ENCODE measurements at regions not wholly inside any gene's neighbourhood (a gene's known extent, or its start where the extent isn't known, plus 50 kb on each side); places are given as distances from the start of the nearest gene placed in this dataset.

GRCh38 chr14:61889914-61890351 is 127.7 kb downstream of the SNAPC1 start:
- ChIA-PET POLR2A (no interaction called here), CTCF (no interaction called here)
- H3K36me3 Mint-ChIP-seq (ENCODE audit: insufficient read depth, unreplicated experiment) = no peaks in the 10 kb centered on the region
- H3K9me3 Mint-ChIP-seq (ENCODE audit: unreplicated experiment) = no peaks in the 10 kb centered on the region
- H3K4me1 Mint-ChIP-seq (ENCODE audit: low read depth, unreplicated experiment) = no peaks in the 10 kb centered on the region
- DNase-seq = no peak
- H3K4me1 ChIP-seq = no peaks in the 10 kb centered on the region
- no peaks in the 10 kb centered on the region for H3K36me3 ChIP-seq (ENCODE audit: control insufficient read depth, insufficient read depth, low read length)
- no peak overlapping the region for H3K4me3 Mint-ChIP-seq (ENCODE audit: unreplicated experiment)
- H3K9me3 ChIP-seq = no peaks in the 10 kb centered on the region
- no peak overlapping the region for H3K27ac Mint-ChIP-seq (ENCODE audit: unreplicated experiment)
- BruUV-seq (replicated peaks) = no TSS peak
- H3K4me3 ChIP-seq (ENCODE audit: low read depth, low read length) = no peak overlapping the region
- H3K27me3 ChIP-seq (replicated peaks; ENCODE audit: control insufficient read depth, insufficient read depth, low read length) = no peaks in the 10 kb centered on the region
- peaks cover 12% of the 10 kb centered on the region for H3K27me3 Mint-ChIP-seq (ENCODE audit: insufficient read depth, unreplicated experiment)
- no peak for TF ChIP-seq CTCF (IDR thresholded peaks at IDR 0.05; ENCODE audit: insufficient read depth in 1 of 2, low read depth in 1 of 2, low read length in 1 of 2, severe bottlenecking in 1 of 2, unreplicated experiment in 1 of 2)
- intact Hi-C loops (cut with micrococcal nuclease; ENCODE audit: unreplicated experiment) = no loop called here

GRCh38 chr14:61891170-61891569 is 128.9 kb downstream of the SNAPC1 start:
- DNase-seq = no peak
- H3K27me3 Mint-ChIP-seq (ENCODE audit: insufficient read depth, unreplicated experiment) = peaks cover 12% of the 10 kb centered on the region
- H3K4me1 ChIP-seq = no peaks in the 10 kb centered on the region
- no peaks in the 10 kb centered on the region for H3K36me3 ChIP-seq (ENCODE audit: control insufficient read depth, insufficient read depth, low read length)
- CTCF ChIA-PET = no interaction called here
- H3K9me3 Mint-ChIP-seq (ENCODE audit: unreplicated experiment) = no peaks in the 10 kb centered on the region
- H3K9me3 ChIP-seq = no peaks in the 10 kb centered on the region
- BruUV-seq (replicated peaks) = no TSS peak
- no peaks in the 10 kb centered on the region for H3K36me3 Mint-ChIP-seq (ENCODE audit: insufficient read depth, unreplicated experiment)
- no peak overlapping the region for H3K27ac Mint-ChIP-seq (ENCODE audit: unreplicated experiment)
- H3K27me3 ChIP-seq (replicated peaks; ENCODE audit: control insufficient read depth, insufficient read depth, low read length) = no peaks in the 10 kb centered on the region
- no peak for TF ChIP-seq CTCF (IDR thresholded peaks at IDR 0.05; ENCODE audit: insufficient read depth in 1 of 2, low read depth in 1 of 2, low read length in 1 of 2, severe bottlenecking in 1 of 2, unreplicated experiment in 1 of 2)
- no peaks in the 10 kb centered on the region for H3K4me1 Mint-ChIP-seq (ENCODE audit: low read depth, unreplicated experiment)
- no peak overlapping the region for H3K4me3 ChIP-seq (ENCODE audit: low read depth, low read length)
- POLR2A ChIA-PET = no interaction called here
- H3K4me3 Mint-ChIP-seq (ENCODE audit: unreplicated experiment) = no peak overlapping the region
- intact Hi-C loops (cut with micrococcal nuclease; ENCODE audit: unreplicated experiment) = no loop called here

GRCh38 chr14:61891810-61892209 is 129.6 kb downstream of the SNAPC1 start:
- Mint-ChIP-seq H3K9me3 (ENCODE audit: unreplicated experiment) (no peaks in the 10 kb centered on the region), H3K4me3 (ENCODE audit: unreplicated experiment) (no peak overlapping the region), H3K27me3 (ENCODE audit: insufficient read depth, unreplicated experiment) (peaks cover 12% of the 10 kb centered on the region), H3K4me1 (ENCODE audit: low read depth, unreplicated experiment) (no peaks in the 10 kb centered on the region), H3K36me3 (ENCODE audit: insufficient read depth, unreplicated experiment) (no peaks in the 10 kb centered on the region), H3K27ac (ENCODE audit: unreplicated experiment) (no peak overlapping the region)
- POLR2A ChIA-PET = no interaction called here
- BruUV-seq (replicated peaks) = no TSS peak
- Histone ChIP-seq H3K9me3 (no peaks in the 10 kb centered on the region), H3K36me3 (ENCODE audit: control insufficient read depth, insufficient read depth, low read length) (no peaks in the 10 kb centered on the region), H3K27me3 (replicated peaks; ENCODE audit: control insufficient read depth, insufficient read depth, low read length) (no peaks in the 10 kb centered on the region), H3K4me3 (ENCODE audit: low read depth, low read length) (no peak overlapping the region), H3K4me1 (no peaks in the 10 kb centered on the region)
- CTCF ChIA-PET = no interaction called here
- intact Hi-C loops (cut with micrococcal nuclease; ENCODE audit: unreplicated experiment) = no loop called here
- no peak for TF ChIP-seq CTCF (IDR thresholded peaks at IDR 0.05; ENCODE audit: insufficient read depth in 1 of 2, low read depth in 1 of 2, low read length in 1 of 2, severe bottlenecking in 1 of 2, unreplicated experiment in 1 of 2)
- DNase-seq = no peak
